NCI-H524 (cell line): ENCODE measurements at regions not wholly inside any gene's neighbourhood (a gene's known extent, or its start where the extent isn't known, plus 50 kb on each side); places are given as distances from the start of the nearest gene placed in this dataset.
A peak's percentile ranks its signal among the peaks of the same experiment; 100 is the strongest.

Source experiments
- DNase-seq, 2 experiments: peaks; one replicate each; lab custom pipeline; 2025; lab: John Stamatoyannopoulos, UW

DNA sequence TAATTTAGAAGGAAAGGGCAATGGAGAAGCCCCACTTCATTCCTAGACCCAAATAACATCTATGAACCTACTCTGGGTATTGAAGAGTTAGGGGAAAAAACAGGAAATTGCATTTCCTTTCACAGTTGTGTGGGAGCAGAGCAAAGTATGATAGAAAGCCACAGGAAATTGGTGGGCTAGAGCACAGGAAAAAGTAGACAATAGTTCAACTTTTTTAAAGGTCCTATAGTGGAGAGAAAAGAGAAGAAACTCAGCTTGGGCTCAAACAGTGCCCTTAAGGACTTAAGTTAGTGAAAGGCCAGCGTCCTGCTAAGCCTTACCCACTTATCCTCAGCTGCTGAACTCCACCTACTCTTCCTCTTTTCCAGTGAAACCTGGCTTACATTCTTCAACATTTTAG, 258.1 kb downstream of the DPY19L2 start:
- DNase-seq, result no peak

DNA sequence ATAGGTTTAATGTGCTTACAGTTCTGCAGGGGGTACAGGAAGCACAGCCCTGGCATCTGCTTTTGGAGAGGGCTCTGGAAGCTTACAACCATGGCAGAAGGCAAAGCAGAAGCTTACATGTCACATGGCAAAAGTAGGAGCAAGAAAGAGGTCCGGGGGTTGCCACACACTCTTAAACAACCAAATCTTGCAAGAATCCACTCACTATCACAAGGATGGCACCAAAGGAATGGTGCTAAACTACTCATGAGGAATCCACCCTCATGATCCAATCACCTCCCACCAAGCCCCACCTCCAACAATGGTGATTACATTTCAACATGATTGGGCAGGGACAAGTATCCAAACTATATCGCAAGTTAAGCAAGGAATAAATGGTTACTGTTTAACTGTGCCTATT, 255.8 kb upstream of the AVPR1A start:
- no peak for DNase-seq

DNA sequence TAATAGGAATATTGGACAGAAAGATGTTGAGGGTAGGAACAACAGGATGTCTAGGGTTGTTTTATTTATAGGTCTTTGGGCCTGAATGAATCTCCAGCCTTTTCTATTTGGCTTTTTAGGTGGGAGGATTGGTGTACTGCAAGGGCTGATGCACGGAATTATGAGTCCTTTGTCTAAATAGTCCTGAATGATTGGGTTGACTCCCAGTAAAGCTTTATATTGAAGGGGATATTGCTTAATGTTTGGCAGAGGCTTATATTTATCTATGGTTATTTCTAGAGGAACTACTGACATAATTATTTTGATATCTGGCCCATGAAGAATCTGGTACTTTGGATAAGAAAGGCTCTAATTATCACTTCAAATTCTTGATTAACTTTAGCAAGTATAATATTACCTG, 253.6 kb upstream of the AVPR1A start:
- no peak for DNase-seq

DNA sequence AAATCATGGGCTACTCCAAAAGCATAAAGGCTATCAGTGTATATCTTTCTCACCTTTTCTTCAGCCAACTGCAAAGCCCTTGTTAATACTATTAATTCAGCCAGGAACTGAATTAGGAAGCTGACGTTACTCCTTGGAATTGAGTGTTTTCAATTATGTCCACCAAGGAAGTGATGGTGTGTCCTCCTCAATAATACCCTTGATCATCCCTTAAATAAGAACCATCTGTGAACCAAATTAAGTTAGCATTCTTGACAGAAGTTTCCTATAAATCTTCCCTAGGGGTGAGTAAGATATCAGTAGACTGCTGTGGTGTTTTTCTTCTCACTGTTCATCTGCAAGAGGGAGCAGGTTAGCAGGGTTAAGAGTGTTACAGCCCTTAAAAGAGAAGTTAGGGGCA, 252.3 kb upstream of the AVPR1A start:
- no peak for DNase-seq

DNA sequence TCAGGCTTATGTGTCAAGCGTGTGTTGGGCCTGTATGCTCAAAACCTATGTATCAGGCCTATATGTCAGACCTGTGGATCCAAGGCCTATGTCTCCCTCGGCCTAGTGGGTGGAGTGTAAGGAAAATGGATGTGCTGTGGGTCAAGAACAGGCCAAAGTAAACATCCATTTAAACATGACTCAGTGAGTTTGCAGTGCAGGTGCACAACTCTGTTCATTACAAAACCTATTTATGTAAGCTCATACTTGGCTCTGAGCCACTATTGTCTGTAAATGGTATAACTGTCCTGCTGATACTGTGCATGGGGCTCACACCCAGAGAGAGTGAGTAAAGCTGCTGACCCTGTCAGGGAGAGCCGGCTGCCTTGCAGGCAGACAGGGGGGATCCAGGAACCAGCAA, 249.7 kb upstream of the AVPR1A start:
- no peak for DNase-seq

DNA sequence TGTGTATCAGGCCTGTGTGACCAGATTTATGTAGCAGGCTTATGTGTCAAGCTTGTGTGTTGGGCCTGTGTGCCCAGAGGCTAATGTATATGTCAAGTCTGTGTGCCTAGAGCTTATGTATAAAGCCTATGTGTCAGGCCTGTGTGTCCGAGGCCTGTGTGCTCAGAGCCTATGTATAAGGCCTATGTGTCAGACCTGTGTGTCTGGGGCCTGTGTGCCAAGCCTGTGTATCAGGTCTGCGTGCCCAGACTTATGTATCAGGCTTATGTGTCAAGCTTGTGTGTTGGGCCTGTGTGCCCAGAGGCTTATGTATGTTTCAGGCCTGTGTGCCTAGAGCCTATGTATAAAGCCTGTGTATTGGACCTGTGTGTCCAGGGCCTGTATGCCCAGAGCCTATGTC, 249.3 kb upstream of the AVPR1A start:
- DNase-seq, result no peak

DNA sequence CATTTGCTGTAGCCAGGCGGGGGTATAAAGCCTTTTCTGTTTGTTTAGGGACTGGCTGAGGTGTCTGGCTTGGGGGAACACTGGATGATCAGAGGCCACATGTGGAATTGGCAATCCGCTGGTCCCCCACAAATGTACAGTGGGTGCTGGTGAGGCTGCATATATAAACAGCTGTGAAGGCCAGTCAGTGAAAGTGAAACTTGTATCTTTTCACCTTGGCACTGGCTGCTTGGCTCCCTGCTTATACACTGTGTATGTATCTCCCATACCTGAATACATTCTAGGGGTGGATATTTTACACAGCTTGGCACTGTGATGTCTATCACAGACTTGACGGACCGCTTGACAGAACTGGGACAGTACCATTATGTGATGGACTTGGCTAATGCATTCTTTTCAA, 246.8 kb upstream of the AVPR1A start:
- DNase-seq, result no peak

DNA sequence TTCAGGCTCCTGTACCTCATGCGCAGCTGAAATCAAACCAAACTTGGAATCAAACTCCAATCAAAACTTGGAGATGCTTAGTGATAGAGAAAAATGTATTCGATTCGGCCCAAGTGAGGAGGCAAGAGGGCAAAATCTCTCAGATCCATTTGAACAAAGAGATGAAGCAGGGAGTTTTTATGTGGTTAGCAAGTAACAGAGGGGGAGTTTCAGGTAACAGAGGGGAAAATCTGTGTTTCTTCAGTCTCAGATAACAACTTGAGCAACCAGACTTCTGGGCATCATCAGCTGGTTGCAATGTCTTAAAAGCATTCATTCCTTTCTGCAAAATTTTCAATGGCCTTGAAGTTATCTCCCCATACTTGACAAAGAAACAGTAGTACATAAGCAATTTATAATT, 245.1 kb upstream of the AVPR1A start:
- no peak for DNase-seq

DNA sequence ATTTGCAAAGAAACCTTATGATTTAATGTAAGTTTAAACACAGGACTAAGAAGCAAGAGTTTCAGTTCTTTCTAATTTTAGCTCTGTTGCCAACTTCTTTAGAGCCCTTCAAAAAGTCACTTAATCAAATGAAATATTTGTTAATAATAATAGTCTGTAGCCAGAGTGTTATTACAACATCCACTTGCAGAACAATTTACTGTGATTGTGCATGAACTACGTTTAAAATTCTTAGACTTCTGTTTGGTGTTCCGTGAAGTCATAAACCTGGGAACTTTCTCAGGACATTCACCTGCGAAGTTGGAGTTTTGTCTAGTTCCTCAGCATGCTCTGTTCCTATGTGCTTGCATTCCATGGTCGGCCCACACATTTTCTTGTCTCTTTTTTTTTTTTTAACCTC, 244.0 kb upstream of the AVPR1A start:
- no peak for DNase-seq

DNA sequence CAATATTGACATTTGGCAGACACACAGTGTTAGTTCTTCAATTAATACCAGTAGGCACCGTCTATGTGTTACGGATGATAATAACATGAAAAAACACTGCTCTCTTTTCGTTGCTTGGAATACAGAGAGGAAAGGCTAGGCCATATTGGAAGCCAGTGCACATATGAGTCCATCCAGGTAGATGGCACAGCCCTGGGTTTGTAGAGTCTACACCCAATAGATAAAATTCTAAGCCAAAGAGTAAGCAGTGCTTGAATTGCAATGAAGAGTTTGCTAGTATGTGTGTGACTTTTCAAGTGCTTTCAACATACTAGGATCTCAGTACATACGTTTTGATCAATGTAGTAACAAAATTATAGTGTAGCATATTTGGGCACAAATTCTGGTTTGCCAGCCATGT, 243.3 kb upstream of the AVPR1A start:
- DNase-seq, result no peak

DNA sequence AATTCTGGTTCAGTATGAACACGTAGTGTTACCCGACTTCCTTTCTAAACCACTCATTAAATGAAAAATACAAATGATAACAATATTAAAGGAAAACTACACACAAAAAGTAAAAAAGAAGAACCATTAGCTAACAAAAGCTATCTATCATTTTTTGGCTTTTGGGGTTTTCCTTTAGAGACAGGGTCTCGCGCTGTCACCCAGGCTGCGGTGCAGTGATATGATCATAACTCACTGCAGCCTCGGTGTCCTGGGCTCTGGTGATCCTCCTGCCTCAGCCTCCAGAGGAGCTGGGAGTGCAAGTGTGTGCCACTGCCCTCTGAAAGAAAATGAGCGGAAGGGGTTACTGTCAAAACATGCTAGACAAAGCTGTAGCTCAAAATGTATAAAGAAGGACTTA, 238.2 kb upstream of the AVPR1A start:
- no peak for DNase-seq

DNA sequence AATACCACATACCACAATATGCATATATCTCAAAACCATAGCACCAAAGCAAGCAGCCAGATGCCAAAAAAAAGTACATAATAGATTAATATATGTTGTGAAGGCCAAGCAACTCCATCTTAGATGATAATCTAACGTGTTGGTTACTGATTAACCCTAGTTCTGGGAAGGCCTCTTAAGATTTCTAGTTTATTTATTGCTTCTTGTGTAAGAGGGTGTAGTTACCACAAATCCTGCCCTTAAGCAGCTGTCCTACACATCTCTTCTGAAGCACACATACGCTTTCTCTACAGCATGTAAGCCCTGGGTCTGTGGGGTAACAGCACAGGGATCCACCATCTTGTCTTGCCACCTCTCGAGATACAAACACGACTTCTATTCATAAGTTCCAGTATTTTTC, 236.8 kb upstream of the AVPR1A start:
- no peak for DNase-seq

DNA sequence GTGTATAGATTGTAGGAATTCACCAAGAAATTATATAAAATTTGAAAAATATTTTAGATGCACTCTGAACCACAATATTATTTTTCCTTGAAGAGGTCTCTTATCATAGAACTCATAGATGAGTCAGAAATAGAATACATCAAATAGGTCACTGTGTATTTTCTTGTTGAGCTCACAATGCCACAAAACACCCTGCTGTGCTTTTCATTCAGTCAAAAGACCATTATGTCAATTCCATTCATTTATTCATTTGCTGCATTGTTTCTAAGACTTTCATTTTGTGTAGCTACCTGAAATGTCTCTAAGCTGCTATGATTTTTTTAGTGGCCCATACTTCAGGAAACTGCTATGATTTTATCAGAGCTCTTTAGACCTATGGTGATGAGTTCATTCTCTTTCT, 231.9 kb upstream of the AVPR1A start:
- no peak for DNase-seq

DNA sequence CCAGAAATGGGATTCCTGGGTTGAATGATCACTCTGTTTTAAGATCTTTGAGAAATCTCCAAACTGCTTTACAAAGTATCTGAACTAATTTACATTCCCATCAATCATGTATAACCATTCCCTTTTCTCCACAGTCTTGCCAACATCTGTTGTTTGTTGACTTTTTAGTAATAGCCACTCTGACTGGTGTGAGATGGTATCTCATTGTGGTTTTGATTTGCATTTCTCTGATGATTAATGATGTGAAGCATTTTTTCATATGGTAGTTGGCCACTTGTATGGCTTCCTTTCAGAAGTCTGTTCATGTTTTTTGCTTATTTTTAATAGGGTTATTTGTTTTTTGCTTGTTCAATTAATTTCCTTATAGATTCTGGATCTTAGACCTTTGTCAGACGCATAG, 211.8 kb upstream of the AVPR1A start:
- DNase-seq, result no peak

DNA sequence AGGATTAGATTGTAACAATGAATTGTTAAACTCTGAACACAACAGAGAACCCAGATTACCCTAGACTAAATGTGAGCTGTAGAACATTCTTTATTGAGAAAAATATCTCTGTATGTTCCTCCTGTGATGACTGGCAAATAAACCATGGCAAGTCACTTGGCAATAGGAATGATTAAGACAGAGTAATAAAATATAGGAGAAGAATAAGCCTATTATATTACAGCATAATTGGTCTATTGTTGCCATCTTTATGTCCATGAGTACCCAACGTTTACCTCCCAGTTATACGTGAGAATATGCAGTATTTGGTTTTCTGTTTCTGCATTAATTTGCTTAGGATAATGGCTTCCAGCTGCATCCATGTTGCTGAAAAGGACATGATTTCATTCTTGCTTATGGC, 211.2 kb upstream of the AVPR1A start:
- no peak for DNase-seq

DNA sequence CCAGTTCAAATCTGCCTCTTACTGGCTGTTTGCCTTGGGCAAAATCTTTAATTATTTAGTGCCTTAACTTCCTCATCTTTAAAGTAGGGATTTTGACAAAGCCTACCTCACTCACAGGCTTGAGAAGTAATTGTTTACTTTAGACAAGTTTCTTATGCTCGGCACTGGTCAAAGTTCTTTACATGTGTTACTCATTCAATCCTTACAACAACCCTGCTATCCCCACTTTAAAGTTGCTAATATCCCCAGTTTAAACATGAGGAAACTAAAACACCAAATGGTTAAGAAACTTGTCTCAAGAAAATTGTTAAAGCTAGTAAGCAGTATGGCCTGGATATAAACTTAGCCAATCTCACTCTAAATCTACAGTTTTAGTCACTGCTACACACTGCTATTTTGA, 204.0 kb upstream of the AVPR1A start:
- no peak for DNase-seq

DNA sequence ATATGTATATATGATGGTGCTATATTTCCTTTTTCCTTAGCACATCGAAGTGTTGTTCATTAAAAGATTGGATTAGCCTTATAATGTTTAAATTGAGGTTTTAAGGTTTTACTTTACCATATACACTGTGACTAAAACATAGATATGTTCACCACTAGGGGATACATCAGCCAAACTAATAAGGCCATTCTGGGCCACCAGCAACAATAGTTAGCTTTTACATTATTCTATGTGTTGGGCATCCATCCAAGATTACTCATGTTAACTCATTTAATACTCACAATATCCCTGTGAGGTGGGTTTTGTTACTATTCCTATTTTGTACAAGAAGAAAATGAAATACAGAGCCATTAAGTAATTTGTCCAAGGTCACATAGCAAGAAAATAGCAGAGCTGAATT, 202.6 kb upstream of the AVPR1A start:
- DNase-seq, result peak in 1 of 2 experiments; percentile 28

DNA sequence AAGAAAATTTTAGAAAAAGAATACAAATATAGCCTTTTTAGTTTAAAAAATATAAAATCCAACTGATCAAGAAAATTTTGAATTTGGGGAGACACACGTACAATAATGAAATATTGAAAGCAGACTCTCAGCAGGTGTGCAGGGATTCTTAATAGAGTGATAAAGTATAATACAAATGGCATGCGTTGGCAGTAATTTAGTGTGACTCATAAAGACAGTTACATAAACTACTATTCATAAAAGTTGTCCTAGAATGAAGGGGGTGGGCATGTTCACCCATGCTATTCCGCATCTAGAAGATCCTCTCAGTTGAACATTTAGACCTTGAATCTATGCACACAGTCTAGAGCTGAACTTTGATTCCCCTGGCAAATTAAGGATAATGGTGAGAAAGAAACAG, 200.4 kb upstream of the AVPR1A start:
- DNase-seq, result no peak

DNA sequence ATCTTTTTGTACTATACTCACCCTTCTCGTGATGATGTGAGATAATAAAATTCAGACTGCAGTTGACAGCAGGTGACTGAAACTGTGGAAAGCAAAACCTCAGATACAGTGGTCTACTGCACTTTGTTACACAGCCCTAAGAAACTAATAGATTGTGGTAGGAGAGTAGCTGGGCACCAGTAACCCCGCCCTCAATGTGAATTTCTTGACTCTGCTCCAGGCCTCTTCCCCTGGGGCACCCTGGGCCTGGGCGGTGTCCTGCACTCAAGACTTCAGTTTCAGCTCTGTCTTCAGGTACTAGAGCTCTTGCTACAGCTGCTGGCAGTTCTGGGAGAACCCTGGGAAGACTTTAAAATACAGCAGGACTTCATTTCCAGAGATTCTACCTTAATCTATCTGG, 197.6 kb upstream of the AVPR1A start:
- DNase-seq, result no peak

DNA sequence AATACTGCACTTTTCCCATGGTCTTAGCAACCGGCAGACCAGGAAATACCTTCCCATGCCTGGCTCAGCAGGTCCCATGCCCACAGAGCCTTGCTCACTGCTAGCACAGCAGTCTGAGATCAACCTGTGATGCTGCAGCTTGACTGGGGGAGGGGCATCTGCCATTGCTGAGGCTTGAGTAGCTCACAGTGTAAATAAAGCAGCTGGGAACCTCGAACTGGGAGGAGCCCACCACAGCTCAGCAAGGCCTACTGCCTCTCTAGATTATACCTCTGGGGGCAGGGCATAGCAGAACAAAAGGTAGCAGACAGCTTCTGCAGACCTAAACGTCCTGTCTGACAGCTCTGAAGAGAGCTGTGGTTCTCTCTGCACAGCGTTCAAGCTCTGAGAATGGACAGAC, 186.2 kb upstream of the AVPR1A start:
- peak in 1 of 2 experiments; percentile 28 for DNase-seq

DNA sequence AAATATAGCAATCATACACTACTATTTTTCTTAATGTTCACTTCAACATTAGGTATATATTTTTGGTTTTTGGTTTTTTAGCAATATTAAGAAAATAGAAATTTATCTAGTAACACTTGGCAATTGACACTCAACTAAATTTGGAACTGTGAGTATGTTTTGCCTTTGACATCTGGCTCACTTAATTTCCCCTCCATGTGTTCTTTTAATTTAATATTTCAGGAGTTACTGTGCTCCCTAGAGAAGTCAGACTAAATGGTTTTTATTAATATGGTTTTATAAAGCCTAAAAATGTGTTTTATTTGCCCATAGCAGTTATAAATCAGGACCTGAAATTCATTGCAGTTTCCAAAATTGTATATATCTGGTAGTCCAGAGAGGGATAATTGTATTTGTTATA, 175.3 kb upstream of the AVPR1A start:
- no peak for DNase-seq

DNA sequence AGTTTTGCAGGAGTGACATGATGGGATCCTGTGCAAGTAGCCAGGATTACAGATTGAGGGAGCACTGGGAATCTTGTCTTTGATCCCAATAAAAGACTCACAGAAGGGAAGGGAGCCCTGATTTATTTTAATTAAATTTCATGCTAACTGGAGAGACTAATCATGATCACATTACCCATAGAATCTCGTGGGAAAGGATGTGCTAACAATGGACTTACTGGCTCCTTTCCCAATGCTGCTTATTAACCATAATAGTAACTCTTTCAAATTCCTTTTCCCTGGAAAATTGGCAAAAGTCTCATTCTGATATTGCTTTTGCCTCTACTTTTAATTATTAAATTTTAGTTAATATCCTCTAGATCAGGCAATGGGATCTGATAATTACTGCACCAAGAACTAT, 174.8 kb upstream of the AVPR1A start:
- DNase-seq, result no peak

DNA sequence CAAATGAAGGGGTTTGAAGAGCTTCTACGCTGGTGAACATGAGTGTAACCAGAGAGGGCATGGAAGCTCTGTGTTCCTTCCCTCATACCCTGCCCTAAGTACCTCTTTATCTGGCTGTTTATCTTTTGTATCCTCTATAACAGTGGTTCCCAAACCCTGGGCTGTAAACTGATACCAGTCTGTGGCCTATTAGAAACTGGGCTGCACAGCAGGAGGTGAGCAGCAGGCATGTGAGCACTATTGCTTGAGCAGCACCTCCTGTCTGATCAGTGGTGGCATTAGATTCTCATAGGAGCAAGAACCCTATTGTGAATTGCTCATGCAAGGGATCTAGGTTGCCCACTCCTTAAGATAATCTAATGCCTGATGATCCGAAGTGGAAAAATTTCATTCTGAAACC, 172.9 kb upstream of the AVPR1A start:
- peak in 1 of 2 experiments; percentile 6 for DNase-seq

DNA sequence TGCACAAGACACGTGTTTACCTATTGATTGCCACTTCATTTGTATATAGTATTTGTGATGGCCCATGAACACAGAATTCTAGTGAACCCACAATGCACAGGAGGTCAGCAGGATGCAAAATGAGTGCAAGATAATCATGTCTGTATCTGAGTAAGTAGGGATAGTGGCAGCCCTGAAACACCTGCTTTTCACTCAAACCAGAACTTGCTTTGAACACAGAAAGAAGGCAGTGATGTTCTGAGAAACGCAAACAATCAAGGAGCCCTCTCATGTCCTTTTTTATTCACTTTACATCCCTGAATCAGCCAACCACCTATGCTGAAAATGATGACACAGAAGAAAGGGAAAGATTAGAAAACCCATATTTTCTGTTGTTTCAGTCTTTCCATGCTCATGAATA, 170.4 kb upstream of the AVPR1A start:
- DNase-seq, result no peak

DNA sequence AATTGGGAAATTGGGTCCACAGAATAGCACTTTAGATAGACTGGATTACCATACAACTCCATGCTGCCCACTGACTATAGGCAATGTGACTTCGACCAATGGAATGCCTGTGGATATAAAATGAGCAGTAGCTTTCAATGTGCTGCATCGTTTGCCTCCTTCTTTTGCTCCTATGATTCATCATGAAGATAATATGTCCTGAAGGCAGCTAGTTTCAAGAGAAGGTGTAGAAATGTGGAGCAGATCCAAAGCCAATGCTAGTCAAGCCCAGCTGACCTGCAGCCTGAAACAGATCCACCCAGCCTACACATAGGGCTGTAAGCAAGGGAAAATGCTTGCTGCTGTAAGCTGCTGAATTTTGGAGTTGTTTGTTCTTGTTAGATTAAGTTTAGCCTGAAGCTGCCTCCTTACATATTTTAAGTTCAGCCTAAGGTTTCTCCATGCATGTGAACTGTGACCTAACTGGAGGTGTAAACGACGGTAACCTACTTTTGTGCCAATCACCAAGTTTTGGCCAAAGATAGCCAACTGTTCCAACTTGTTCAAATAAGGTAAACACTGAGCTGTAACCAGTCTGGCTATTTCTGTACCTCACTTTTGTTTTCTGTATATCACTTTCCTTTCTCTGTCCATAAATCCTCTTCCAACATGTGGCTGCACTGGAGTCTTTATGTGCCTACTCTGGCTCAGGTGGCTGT, 169.1 kb upstream of the AVPR1A start:
- no peak for DNase-seq
